Parathyroid adenoma (tissue), 2 donors: ENCODE measurements at regions not wholly inside any gene's neighbourhood (a gene's known extent, or its start where the extent isn't known, plus 50 kb on each side); places are given as distances from the start of the nearest gene placed in this dataset.

Experiments
- H2AFZ ChIP-seq: fragments of 300-600 bp; sonication (generic); one replicate; pipeline ENCODE4 v1.7.0; 2017; ENCODE audit warnings: antibody characterized with exemption, mild to moderate bottlenecking
- H3K27ac ChIP-seq: fragments of 300-600 bp; sonication (generic); one replicate; pipeline ENCODE4 v1.7.0; 2017
- H3K27me3 ChIP-seq: fragments of 300-600 bp; sonication (generic); one replicate; pipeline ENCODE4 v1.7.0; 2017; ENCODE audit warnings: low read length; ENCODE audit not compliant: control insufficient read depth, insufficient read depth
- H3K36me3 ChIP-seq: fragments of 300-600 bp; sonication (generic); one replicate; pipeline ENCODE4 v1.7.0; 2017; ENCODE audit warnings: low read length; ENCODE audit not compliant: control insufficient read depth, insufficient read depth
- H3K4me1 ChIP-seq: fragments of 300-600 bp; sonication (generic); one replicate; pipeline ENCODE4 v1.7.0; 2017; ENCODE audit warnings: control low read depth
- H3K4me2 ChIP-seq: fragments of 300-600 bp; sonication (generic); one replicate; pipeline ENCODE4 v1.7.0; 2017; ENCODE audit warnings: low read length
- H3K4me3 ChIP-seq: fragments of 300-600 bp; sonication (generic); one replicate; pipeline ENCODE4 v1.7.0; 2017; ENCODE audit warnings: low read depth, low read length
- H3K79me2 ChIP-seq: fragments of 300-600 bp; sonication (generic); one replicate; pipeline ENCODE4 v1.7.0; 2017; ENCODE audit warnings: control low read depth
- H3K9ac ChIP-seq: fragments of 300-600 bp; sonication (generic); one replicate; pipeline ENCODE4 v1.7.0; 2017; ENCODE audit warnings: mild to moderate bottlenecking
- H3K9me3 ChIP-seq: fragments of 300-600 bp; sonication (generic); one replicate; pipeline ENCODE4 v1.7.0; 2017; ENCODE audit warnings: low read length; ENCODE audit not compliant: control insufficient read depth
- CTCF ChIP-seq: fragments of 300-600 bp; sonication (generic); IDR thresholded peaks from one replicate; pipeline ENCODE4 v1.7.0; 2017; ENCODE audit warnings: antibody characterized with exemption, mild to moderate bottlenecking
- donor health status: primary hyperparathyroidism.

GRCh38 chr7:24341691-24342413, 57.9 kb downstream of the NPY start:
- H2AFZ ChIP-seq: no peak overlapping the region
- H3K4me1 ChIP-seq: no peaks in the 10 kb centered on the region
- no peak overlapping the region for H3K4me2 ChIP-seq
- H3K4me3 ChIP-seq: no peak overlapping the region
- no peaks in the 10 kb centered on the region for H3K27me3 ChIP-seq
- H3K36me3 ChIP-seq: no peaks in the 10 kb centered on the region
- H3K9me3 ChIP-seq: no peaks in the 10 kb centered on the region
- TF ChIP-seq CTCF: no peak
- no peak overlapping the region for H3K9ac ChIP-seq
- no peak overlapping the region for H3K27ac ChIP-seq
- H3K79me2 ChIP-seq: no peaks in the 10 kb centered on the region

GRCh38 chr7:24343614-24344013, 59.6 kb downstream of the NPY start:
- Histone ChIP-seq H3K36me3 (no peaks in the 10 kb centered on the region), H3K27me3 (no peaks in the 10 kb centered on the region), H2AFZ (no peak overlapping the region), H3K79me2 (no peaks in the 10 kb centered on the region), H3K9me3 (no peaks in the 10 kb centered on the region), H3K4me1 (no peaks in the 10 kb centered on the region), H3K27ac (no peak overlapping the region), H3K4me3 (no peak overlapping the region), H3K4me2 (no peak overlapping the region), H3K9ac (no peak overlapping the region)
- no peak for TF ChIP-seq CTCF

- Histone ChIP-seq H3K4me3 (no peak overlapping the region), H3K27ac (no peak overlapping the region), H3K9me3 (no peaks in the 10 kb centered on the region), H3K27me3 (no peaks in the 10 kb centered on the region), H3K79me2 (no peaks in the 10 kb centered on the region), H3K9ac (no peak overlapping the region), H3K4me1 (no peaks in the 10 kb centered on the region), H2AFZ (no peak overlapping the region), H3K4me2 (no peak overlapping the region), H3K36me3 (no peaks in the 10 kb centered on the region)
- no peak for TF ChIP-seq CTCF
Observed at GRCh38 chr7:24346129-24346528, 62.1 kb downstream of the NPY start.

- Histone ChIP-seq H3K4me1 (no peaks in the 10 kb centered on the region), H3K9me3 (no peaks in the 10 kb centered on the region), H3K4me3 (no peak overlapping the region), H3K27ac (no peak overlapping the region), H3K27me3 (no peaks in the 10 kb centered on the region), H3K36me3 (no peaks in the 10 kb centered on the region), H3K79me2 (no peaks in the 10 kb centered on the region), H2AFZ (no peak overlapping the region), H3K4me2 (no peak overlapping the region), H3K9ac (no peak overlapping the region)
- TF ChIP-seq CTCF: no peak
Observed at GRCh38 chr7:24346716-24347115, 62.7 kb downstream of the NPY start.

GRCh38 chr7:24349339-24349738, 65.3 kb downstream of the NPY start:
- Histone ChIP-seq H3K4me2 (no peak overlapping the region), H2AFZ (no peak overlapping the region)

More at GRCh38 chr7:24349339-24349738, 65.3 kb downstream of the NPY start:
- no peak overlapping the region for H3K4me3 ChIP-seq
- no peak for TF ChIP-seq CTCF
- H3K79me2 ChIP-seq: no peaks in the 10 kb centered on the region
- H3K27ac ChIP-seq: no peak overlapping the region
- no peaks in the 10 kb centered on the region for H3K36me3 ChIP-seq
- H3K27me3 ChIP-seq: no peaks in the 10 kb centered on the region
- H3K4me1 ChIP-seq: no peaks in the 10 kb centered on the region
- H3K9me3 ChIP-seq: no peaks in the 10 kb centered on the region
- H3K9ac ChIP-seq: no peak overlapping the region
